Astrocyte of the hippocampus (primary cell): ENCODE measurements at regions not wholly inside any gene's neighbourhood (a gene's known extent, or its start where the extent isn't known, plus 50 kb on each side); places are given as distances from the start of the nearest gene placed in this dataset.

Experiments used
- DNase-seq: peaks from one replicate; pipeline ENCODE4 v3.0.0; 2011; ENCODE audit warnings: low read depth, low spot score

DNA sequence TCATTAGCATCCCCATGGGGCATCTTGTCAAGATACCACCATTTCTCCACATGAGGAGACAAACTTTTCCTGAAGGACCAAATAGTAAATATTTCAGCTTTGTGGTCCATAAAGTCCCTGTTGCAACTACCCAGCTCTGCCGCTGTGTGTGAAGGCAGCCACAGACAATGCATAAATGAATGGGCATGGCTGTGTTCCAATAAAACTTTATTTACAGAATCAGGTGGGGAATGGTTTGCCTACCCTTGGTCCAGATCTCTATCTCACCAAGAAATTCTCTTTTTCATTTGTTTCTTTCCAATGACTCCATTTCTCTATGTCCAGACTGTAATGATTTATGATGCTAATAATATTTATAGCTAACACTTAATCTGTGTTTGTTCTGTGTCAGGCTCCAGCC, 409.3 kb upstream of the TBX3 start:
- DNase-seq = no peak

DNA sequence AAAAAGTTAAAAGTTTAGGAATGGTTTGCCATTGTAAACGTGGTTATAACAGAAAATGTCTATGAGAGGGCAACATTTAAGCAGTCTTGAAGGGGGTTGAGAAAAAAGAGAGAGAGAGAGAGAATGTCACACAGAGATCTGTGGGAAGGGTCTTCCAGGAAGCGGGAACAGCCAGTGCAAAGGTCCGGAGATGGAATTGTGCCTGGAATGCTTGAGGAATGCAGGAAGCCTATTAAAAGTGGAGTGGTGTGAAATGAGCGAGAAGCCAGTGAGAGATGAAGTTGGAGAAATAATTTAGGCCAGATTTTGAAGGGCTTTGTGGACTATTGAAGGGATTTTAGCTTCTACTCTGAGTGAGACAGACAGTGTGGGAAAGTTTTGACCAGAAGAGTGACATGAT, 406.8 kb upstream of the TBX3 start:
- no peak for DNase-seq

DNA sequence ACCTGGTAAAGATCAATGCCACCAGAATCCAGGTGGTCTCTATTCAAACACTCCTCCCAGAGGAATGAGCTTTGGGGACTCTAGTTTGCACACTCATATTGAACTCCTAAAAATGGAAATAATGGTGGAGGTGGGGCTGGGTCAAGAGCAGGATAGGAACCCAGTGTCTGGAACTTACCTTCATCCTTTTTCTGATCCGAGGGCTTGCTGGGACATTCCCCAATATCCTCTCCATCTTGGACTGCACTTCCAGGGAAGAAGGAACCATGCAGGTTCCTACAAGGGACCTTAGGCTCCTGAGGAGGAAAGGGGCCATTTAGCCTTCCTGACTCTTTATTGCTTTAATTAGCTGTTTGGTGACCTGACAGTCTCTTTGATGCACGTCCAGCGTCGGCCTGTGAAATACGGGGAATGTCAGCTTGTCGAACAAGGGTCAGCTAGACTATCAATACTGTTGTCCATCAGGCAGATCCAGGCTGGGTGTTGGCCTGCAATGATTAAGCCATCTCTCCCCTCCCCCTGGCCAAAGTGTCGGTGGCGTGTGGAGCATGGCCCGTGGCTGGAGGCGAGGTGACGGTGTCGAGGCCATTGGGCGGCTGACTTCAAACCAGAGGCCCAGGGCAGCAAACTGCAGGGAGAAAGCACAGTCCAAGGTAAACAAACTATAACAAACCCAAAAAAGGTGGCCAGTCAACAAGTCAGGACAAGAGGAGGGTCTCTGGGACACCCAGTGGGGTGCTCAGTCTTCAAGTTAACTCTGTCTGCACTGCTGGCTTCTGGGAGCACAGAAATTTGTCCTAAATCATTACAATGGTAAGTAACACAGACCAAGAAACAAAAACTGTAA, 405.2 kb upstream of the TBX3 start:
- no peak for DNase-seq

DNA sequence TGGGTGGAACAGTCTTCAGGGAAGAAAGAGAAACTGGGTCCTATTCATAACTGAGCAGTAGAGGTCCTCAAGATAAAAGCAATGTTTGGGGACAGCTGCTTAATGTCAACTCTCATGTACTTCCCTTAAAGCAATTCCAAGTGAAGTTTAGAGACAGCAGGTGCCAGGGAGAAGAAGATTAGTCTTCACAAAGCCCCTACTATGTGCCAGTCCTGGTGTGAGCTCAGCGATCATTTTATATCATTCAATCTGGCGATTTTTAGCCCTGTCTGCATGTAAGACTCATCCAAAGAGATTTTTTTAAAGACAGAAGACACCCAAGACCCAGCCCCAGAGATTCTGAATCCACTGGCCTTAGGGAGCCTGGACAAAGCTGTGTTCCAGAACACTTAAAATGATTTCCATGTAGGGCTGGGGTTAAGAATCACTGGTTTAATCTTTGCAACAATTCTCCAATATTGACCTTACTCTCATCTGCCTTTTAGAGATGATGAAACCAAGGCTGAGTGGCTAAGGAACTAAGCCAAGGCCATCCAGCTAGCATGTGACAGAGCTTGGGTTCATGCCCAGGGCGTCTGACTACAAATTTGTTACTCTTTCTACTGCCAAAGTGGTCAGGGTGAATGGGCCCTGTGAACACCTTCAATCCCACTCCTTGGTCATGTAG, 404.5 kb upstream of the TBX3 start:
- no peak for DNase-seq

DNA sequence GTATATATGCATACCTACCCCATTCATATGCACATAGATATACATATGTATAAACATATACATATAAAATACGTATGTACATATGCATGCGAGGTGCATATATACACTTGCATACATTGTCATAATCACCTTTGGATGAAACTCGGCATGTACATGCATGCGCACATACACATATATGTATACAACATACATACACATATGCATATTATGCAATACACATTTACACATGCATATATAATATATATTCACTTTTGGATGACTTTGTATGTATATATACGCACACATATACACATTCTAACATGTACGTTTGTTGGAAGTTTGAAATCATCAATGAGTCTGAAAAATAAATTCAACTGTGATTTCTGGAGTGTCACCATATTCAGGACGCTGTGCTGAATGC, 401.6 kb upstream of the TBX3 start:
- DNase-seq = no peak

DNA sequence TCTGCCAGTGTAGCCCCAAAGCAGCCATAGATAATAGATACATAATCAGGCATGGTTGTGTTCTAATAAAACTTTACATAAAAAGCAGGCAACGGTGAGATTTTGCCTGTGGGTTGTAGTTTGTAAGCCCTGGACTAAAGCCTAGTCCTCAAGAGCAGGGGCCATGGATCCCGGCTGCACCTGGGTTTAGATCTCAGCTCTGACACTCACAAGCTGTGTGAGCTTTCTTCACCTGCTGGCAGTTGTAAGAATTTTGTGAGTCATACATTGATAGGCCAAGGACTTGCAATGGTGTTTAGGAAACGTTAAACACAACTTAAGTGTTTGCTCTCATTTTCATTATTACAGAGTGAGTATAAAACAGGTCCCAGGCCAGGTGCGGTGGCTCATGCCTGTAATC, 395.8 kb upstream of the TBX3 start:
- no peak for DNase-seq

DNA sequence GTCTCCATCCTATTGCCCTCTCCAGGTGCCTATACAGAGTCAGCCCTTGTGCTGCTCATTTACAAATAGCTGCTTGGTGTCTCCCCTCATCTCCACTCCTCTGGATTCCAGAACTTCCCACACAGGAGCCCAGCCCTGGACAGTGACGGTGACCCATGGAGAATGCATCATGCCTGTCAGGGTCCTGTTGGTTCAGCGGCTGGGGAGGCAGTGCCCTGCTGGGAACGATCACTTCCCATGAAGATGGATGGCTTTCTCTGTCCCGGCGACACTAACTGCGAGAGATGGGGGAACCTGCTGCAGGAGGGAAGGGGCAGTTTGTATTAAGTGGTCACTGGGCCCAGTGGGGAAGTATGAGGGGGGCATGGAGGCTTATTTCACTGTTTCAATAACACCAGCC, 395.0 kb upstream of the TBX3 start:
- DNase-seq = no peak

DNA sequence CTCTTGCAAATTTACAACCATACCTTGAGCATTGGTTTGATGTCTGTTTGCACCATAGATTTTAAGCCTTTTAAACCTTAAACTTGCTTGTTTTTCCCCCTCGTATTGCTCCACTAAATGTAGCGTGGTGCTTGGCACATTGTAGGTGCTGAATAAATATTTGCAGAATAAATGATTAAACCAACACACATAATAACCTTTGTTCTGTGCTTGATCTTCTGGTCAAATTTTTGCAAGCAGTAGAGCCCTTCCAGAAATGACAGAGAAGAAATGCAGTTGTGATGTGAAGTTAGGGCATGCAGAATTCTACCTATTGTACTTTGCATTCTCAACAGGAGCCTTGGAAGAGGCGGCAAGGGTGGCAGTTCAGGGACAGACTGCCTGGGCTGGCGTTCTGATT, 394.4 kb upstream of the TBX3 start:
- no peak for DNase-seq

DNA sequence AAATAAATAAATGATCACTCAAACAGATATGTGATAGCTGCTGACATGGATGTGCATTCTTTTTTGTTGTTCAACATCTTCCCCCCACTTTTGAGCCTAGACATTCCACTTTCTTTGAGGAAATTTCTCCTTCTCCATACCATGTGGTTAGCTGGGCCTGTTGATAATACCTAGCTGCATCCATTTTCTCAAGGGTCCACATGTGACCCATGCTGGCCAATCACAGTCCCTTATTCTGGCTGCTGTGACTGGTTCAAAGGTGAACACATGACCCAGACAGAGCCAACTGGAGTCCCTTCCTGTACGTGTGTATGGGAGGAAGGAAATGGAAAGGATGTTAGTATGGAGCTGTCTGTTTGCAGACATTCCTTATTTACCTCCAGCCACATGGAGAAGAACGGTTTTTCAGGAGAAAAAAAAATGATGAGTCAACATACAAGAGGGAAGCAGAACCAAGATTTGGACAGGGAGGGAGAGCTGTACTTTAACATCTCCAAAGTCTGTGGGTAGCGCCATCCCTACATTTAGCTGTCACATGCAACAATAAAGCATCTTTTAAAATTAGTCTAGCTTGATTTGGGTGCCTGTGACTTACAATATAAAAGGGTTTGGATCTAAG, 391.7 kb upstream of the TBX3 start:
- no peak for DNase-seq

DNA sequence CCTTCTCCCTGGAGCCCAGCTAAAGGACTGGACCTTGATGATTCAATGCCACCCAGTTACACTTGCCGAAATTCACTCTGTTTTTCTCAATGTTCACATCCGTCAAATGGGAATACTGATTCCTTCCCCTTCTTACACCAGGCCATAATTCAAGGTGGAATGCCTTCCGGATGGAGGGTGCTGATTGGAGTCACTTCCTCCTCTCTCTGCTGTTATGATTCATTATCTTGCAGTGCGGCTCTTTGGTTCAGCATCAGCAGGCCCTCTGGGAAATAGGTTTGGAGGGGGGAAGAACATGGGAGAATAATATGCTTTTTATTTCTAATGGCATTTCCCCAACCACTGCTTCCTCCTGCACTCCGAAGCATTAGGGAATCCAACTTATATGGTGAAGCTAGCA, 390.6 kb upstream of the TBX3 start:
- DNase-seq = no peak

DNA sequence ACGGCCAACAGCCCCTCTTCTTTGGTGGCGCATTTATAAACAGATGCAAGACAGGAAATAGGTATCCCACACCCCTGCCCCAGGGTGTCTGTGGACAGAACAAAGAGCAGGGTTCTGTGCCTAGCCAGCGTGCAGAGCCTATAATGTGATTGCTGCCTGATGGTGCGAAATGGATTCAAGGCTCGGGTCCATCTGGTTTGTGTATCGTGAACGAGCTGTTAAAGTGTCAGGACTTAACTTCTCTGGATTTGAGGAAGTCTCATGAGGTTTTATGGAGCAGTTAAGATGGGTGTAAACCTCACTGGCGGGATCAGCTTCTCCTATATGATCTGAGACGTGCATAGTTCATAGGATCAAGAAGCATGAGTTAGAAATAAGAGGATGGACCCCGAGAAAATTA, 388.7 kb upstream of the TBX3 start:
- no peak for DNase-seq

DNA sequence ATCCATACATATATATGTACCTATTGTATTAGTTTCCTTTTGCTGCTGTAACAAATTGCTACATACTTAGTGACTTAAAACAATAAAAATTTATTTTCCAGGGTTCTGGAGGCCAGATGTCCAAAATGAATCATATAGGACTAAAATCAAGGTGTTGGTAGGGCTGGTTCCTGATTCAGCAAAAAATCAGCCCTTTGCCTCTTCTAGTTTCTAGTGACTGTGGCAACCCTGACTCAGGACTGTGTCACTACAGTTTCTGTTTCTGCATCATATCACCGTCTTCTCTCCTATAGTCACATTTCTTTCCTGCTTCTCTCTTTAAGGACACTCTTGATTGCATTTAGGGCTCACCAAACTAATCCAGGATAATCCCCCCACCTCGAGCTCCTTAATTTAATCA, 386.3 kb upstream of the TBX3 start:
- DNase-seq = no peak

DNA sequence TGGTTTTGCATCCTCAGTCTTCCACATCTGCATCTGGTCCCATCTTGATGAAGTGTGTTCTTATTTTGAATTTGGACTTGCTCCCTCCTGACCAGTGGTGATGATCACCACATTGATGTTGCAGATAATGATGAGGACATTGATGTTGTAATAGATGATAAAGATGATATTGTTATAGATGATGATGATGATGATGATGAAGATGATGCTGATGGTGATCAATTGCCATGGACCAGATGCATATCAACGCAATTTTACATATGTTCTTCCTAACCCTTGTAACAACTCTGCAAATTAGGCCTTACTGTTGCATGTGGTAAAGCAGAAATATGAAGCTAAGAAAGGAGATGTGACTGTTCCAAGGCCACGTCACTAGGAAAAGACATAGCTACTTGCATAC, 380.3 kb upstream of the TBX3 start:
- no peak for DNase-seq

DNA sequence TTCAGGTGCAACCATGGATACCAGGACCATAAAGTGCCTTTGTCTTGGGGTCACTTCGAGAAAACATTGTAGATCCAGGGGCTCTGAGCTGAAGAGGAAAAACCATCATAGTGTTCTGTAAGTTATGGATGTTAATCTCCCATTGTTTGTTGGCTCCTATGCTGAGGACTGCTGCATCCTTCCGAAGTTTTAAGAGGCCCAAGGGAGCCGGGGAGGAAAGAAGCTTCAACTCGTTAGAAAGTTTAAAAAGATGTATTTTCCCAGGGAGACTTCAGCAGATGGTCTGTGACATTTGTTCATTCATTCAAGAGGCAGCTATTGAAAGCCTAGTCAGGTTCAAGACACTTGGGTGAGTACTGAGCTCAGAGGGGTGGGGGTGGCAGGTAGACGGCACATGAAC, 378.8 kb upstream of the TBX3 start:
- no peak for DNase-seq

DNA sequence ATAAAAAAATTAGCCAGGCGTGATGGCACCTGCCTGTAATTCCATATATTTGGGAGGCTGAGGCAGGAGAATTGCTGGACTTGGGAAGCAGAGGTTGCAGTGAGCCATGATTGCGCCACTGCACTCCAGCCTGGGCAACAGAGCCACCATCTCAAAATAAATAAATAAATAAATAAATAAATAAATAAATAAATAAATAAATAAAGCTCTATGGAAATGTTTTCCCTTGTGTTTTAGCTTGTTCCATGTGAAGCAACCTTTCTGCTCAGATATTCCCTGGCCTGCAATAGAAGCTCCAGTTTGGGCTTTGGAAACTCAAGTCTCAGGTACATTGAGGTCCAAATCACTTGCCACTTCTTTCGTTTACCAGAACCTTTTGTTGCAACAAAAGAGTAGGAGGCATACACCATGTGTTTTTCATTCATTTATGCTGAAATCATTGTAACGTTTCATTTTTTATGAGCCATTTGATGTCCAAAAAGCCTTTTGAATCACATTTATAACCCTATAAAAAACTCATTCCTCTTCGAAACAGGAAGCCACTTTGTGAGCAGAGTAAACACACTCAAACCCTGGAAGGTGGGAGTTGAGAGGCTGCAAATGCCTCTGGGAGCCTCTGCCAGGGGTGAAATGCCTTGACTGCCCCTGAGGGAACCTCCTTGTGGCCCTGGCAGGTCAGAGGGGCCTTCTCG, 376.6 kb upstream of the TBX3 start:
- no peak for DNase-seq

DNA sequence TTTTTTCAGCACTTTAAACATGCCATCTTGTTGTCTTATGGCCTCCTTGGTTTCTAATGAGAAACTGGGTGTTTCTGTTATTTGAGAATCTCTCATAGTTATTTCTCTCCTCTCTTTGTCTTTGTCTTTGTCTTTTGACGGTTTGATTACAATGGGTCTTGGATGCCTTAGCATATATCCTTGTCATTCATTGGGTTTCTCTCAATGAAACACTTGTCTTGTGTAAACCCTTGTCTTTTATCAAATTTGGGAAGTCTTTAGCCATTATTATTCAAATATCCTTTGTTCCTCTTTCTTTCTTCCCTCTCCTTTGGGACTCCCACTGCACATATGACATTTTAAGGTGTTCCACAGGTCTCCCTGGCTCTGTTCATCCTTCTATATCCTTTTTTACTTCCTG, 373.5 kb upstream of the TBX3 start:
- DNase-seq = no peak

DNA sequence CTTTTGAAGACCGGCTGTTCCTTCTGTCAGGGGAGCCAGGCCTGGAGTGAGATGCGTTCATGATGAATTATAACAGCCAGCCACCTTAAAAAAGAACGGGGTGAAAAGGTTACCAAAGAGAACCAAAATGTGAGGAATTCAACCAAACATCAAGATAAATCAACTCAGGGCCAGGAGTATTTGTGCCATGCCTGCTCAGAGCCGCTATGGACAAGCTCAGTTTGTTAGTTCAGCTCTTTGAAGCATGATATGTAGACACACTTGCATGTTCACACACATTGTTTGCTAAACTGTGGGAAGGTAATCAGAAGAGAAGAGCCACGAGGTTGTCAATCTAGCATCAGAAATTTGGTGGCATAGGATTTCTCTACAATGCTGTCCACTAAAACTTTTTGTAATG, 367.4 kb upstream of the TBX3 start:
- no peak for DNase-seq

DNA sequence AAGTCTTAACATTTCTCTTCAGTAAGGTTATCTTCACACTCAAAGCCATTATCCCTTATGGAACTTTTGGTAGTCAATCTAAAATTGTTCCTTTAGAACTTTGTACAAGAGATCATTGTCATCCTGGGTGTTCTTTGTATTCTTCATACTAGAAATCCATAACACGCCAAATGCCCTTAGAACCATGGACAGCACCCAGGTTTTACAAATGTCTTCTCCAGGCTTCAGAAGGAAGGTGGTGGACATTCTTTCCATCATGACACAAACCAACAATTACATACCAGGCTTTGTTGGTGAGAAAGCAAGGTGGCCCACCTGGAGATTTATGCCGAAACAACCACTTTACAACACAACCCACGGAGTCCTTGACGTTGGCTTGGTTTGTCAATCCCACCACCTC, 365.6 kb upstream of the TBX3 start:
- DNase-seq = peak; percentile 7

DNA sequence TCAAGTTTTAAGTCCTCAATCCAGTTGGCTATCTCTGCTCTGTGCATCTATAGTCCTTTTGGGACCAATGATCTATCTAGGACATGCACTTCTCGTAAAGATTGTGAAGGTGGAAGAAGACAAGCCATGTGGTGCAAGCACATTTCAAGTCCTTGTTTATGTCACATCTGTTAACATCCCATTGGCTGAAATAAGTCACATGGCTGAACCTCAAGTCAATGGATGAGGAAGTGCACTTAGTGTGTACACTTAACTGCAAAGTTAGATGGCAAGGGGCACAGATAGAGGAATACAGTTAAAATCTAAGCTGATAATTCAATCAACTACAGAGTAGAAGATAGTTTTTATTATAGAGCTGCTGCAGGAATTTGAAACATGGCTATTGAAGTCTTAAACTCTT, 362.8 kb upstream of the TBX3 start:
- DNase-seq = no peak

DNA sequence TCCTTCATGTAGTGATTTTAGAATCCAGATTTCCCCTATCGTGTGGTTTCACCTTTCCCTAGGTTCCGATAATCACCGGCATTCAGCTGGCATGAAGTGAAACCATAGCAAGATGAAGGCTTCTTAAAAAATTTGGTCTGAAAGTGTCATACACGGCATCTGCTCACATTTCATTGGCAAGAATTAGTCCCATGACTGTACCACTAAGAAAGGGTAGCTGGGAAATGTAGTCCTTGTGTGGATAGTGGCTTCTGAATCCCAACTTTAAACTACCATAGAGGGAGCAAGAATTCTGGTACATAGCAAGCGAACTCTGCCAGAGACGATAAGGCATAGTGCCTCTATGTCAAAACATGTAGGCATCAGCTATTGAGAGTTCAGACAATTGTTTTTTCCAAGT, 360.1 kb upstream of the TBX3 start:
- no peak for DNase-seq

DNA sequence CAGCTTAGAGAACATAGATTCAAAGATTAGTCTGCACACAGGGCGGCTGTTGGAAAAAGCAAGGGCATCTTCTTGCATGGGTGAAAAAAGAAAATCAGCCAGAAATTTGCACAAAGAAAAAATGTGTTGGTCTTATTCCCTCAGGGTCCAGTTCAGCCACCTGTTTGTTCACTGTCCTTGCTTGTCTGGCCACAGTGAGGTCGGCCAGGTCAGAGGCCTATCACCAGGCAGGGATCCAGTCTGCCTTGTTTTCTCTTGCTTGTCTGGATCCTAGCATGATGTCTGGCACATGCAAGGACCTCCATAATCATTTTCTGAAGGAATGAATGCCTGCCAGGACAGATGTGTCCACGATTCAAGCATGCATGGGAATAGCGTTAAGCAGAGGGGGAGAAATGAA, 359.1 kb upstream of the TBX3 start:
- no peak for DNase-seq

DNA sequence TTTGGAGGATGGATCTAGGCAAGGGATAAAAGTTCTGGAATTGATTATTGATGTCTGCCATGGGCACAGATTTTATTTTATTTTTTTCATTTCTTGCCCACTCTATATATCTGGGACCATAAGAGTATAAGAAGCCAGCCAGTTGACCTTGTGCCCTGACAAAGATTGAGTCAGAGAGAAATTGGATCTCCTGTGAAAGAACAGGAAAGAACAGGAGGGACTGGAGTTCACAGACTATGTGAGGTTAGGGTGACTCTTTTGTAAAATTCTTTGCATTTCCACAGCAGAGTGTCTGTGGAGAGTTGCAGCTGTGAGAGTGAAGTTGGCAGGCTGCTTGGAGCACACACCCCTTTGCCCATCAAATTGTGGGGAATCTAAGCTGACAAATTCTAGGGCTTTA, 358.4 kb upstream of the TBX3 start:
- DNase-seq = no peak

DNA sequence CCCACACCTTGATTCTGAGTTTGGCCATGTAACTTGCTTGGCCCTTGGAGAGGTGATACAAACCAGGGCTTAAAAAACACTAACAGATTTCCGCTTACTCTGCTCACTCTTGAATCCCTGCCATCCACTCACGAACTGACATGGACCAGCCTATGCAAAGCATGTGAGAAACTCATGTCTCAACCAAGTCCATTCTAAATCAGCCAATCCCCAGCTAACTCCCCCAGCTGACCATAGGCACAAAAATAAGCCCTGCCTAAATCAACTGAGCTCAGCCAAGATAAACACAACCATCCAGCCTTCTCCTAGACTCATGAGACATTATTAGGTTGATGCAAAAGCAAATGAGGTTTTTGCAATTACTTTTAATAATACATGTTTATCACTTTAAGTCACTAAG, 353.9 kb upstream of the TBX3 start:
- no peak for DNase-seq
